HEK293 (cell line): ENCODE measurements at regions not wholly inside any gene's neighbourhood (a gene's known extent, or its start where the extent isn't known, plus 50 kb on each side); places are given as distances from the start of the nearest gene placed in this dataset.

Experiments used
- CTCF ChIA-PET: fragments of 350-600 bp; formaldehyde crosslinking; extraction: SDS; loops from one replicate; lab custom pipeline; 2021; ENCODE audit warnings: antibody characterized with exemption; lab: Yijun Ruan, JAX
- POLR2A ChIA-PET: fragments of 300-600 bp; formaldehyde crosslinking; extraction: SDS; loops from one replicate; lab custom pipeline; 2020; ENCODE audit warnings: antibody characterized with exemption, inconsistent platforms; lab: Yijun Ruan, JAX
- H3K27ac ChIP-seq: fragments of 200-500 bp; sonication (Bioruptor generic); 2 replicates; pipeline ENCODE4 v1.5.1; 2014; ENCODE audit warnings: low read depth, low read length, control low read depth, inconsistent platforms; ENCODE audit errors: extremely low read depth
- H3K36me3 ChIP-seq, 2 experiments: fragments of 200-500 bp in 1 of 2; sonication (Bioruptor generic) in 1 of 2; 1 replicate in 1 of 2; 2 replicates in 1 of 2; pipeline ENCODE4 v1.5.1; 2014 to 2017; ENCODE audit warnings: inconsistent platforms in 2 of 2, low read length in 2 of 2; ENCODE audit not compliant: control insufficient read depth in 2 of 2, insufficient read depth in 1 of 2
- H3K4me1 ChIP-seq: fragments of 200-500 bp; sonication (Bioruptor generic); 2 replicates; pipeline ENCODE4 v1.5.1; 2014; ENCODE audit warnings: mild to moderate bottlenecking, low read length, inconsistent platforms; ENCODE audit not compliant: control insufficient read depth, insufficient read depth
- H3K4me3 ChIP-seq: 2 replicates; pipeline ENCODE4 v1.5.1; 2011; ENCODE audit warnings: low read depth, mild to moderate bottlenecking, control low read depth, low read length, moderate library complexity
- H3K9me3 ChIP-seq: fragments of 200-500 bp; sonication (Bioruptor generic); 2 replicates; pipeline ENCODE4 v1.5.1; 2014; ENCODE audit warnings: low read depth, low read length, inconsistent platforms; ENCODE audit not compliant: control insufficient read depth, insufficient read depth
- EGR2 ChIP-seq: fragments of 450-650 bp; formaldehyde crosslinking; IDR thresholded peaks from 2 replicates; pipeline ENCODE4 v1.5.1; 2016; ENCODE audit warnings: low read depth, missing biosample characterization, missing genetic modification characterization
- GLI2 ChIP-seq: fragments of 450-650 bp; formaldehyde crosslinking; IDR thresholded peaks from 2 replicates; pipeline ENCODE4; 2017; ENCODE audit warnings: missing biosample characterization, missing genetic modification characterization, low read depth, borderline replicate concordance
- OVOL3 ChIP-seq: fragments of 450-650 bp; formaldehyde crosslinking; IDR thresholded peaks from 2 replicates; pipeline ENCODE4 v1.5.1; 2016; ENCODE audit warnings: missing biosample characterization, missing genetic modification characterization
- PRDM1 ChIP-seq: fragments of 450-650 bp; formaldehyde crosslinking; IDR thresholded peaks from 2 replicates; pipeline ENCODE4; 2016; ENCODE audit warnings: missing biosample characterization, missing genetic modification characterization
- SP7 ChIP-seq: fragments of 450-650 bp; formaldehyde crosslinking; IDR thresholded peaks from 2 replicates; pipeline ENCODE4 v1.5.1; 2016; ENCODE audit warnings: missing biosample characterization, missing genetic modification characterization
- ZBTB48 ChIP-seq: fragments of 450-650 bp; formaldehyde crosslinking; IDR thresholded peaks from 2 replicates; pipeline ENCODE4 v1.5.1; 2016; ENCODE audit warnings: missing biosample characterization, missing genetic modification characterization
- ZNF112 ChIP-seq: fragments of 450-650 bp; formaldehyde crosslinking; IDR thresholded peaks from 2 replicates; pipeline ENCODE4 v1.5.0; 2017; ENCODE audit warnings: missing biosample characterization, missing genetic modification characterization
- ZNF114 ChIP-seq: fragments of 450-650 bp; formaldehyde crosslinking; IDR thresholded peaks from 2 replicates; pipeline ENCODE4 v1.5.0; 2017; ENCODE audit warnings: missing biosample characterization, missing genetic modification characterization
- ZNF133 ChIP-seq: fragments of 450-650 bp; formaldehyde crosslinking; IDR thresholded peaks from 2 replicates; pipeline ENCODE4 v1.5.1; 2016; ENCODE audit warnings: missing biosample characterization, missing genetic modification characterization
- ZNF174 ChIP-seq: fragments of 450-650 bp; formaldehyde crosslinking; IDR thresholded peaks from 2 replicates; pipeline ENCODE4 v1.5.0; 2017; ENCODE audit warnings: missing biosample characterization, mild to moderate bottlenecking, missing genetic modification characterization
- ZNF202 ChIP-seq: fragments of 450-650 bp; formaldehyde crosslinking; IDR thresholded peaks from 2 replicates; pipeline ENCODE4 v1.5.1; 2016; ENCODE audit warnings: missing biosample characterization, missing genetic modification characterization, borderline replicate concordance
- ZNF214 ChIP-seq: fragments of 450-650 bp; formaldehyde crosslinking; IDR thresholded peaks from 2 replicates; pipeline ENCODE4 v1.5.1; 2017; ENCODE audit warnings: missing biosample characterization, mild to moderate bottlenecking, missing genetic modification characterization, borderline replicate concordance
- ZNF266 ChIP-seq: fragments of 450-650 bp; formaldehyde crosslinking; IDR thresholded peaks from 2 replicates; pipeline ENCODE4 v1.5.1; 2016; ENCODE audit warnings: missing biosample characterization, missing genetic modification characterization, low read depth
- ZNF311 ChIP-seq: fragments of 450-650 bp; formaldehyde crosslinking; IDR thresholded peaks from 2 replicates; pipeline ENCODE4 v1.5.1; 2017; ENCODE audit warnings: missing biosample characterization, missing genetic modification characterization, borderline replicate concordance
- ZNF335 ChIP-seq: fragments of 450-650 bp; formaldehyde crosslinking; conservative IDR thresholded peaks from 2 replicates; pipeline ENCODE4 v1.5.1; 2016; ENCODE audit warnings: missing biosample characterization, missing genetic modification characterization
- ZNF350 ChIP-seq: fragments of 450-650 bp; formaldehyde crosslinking; IDR thresholded peaks from 2 replicates; pipeline ENCODE4 v1.5.0; 2017; ENCODE audit warnings: missing biosample characterization, mild to moderate bottlenecking, missing genetic modification characterization
- ZNF423 ChIP-seq: fragments of 450-650 bp; formaldehyde crosslinking; IDR thresholded peaks from 2 replicates; pipeline ENCODE4 v1.5.1; 2016; ENCODE audit warnings: missing biosample characterization, missing genetic modification characterization
- ZNF510 ChIP-seq: fragments of 450-650 bp; formaldehyde crosslinking; IDR thresholded peaks from 2 replicates; pipeline ENCODE4 v1.5.1; 2018; ENCODE audit warnings: mild to moderate bottlenecking, missing genetic modification characterization, missing biosample characterization; ENCODE audit not compliant: insufficient replicate concordance
- ZNF585B ChIP-seq: fragments of 450-650 bp; formaldehyde crosslinking; IDR thresholded peaks from 2 replicates; pipeline ENCODE4 v1.5.1; 2016; ENCODE audit warnings: missing biosample characterization, missing genetic modification characterization
- ZNF658 ChIP-seq: fragments of 450-650 bp; formaldehyde crosslinking; IDR thresholded peaks from 2 replicates; pipeline ENCODE4; 2016; ENCODE audit warnings: missing biosample characterization, missing genetic modification characterization
- ZSCAN16 ChIP-seq: fragments of 450-650 bp; formaldehyde crosslinking; IDR thresholded peaks from 2 replicates; pipeline ENCODE4 v1.5.1; 2016; ENCODE audit warnings: missing biosample characterization, missing genetic modification characterization
- TF ChIP-seq, protein P1 (sequence below): fragments of 450-650 bp; formaldehyde crosslinking; IDR thresholded peaks from 2 replicates; pipeline ENCODE4 v1.5.1; 2017; ENCODE audit warnings: missing biosample characterization, missing genetic modification characterization
- TF ChIP-seq, protein P2 (sequence below): fragments of 450-650 bp; formaldehyde crosslinking; IDR thresholded peaks from 2 replicates; pipeline ENCODE4 v1.5.1; 2016; ENCODE audit warnings: missing biosample characterization, missing genetic modification characterization
- TF ChIP-seq, protein P3 (sequence below): fragments of 450-650 bp; formaldehyde crosslinking; IDR thresholded peaks from 2 replicates; pipeline ENCODE4 v1.5.1; 2016; ENCODE audit warnings: missing biosample characterization, missing genetic modification characterization
- TF ChIP-seq, protein P4 (sequence below): fragments of 450-650 bp; formaldehyde crosslinking; IDR thresholded peaks from 2 replicates; pipeline ENCODE4 v1.5.1; 2016; ENCODE audit warnings: missing biosample characterization, missing genetic modification characterization
- TF ChIP-seq, protein P5 (sequence below): fragments of 450-650 bp; formaldehyde crosslinking; IDR thresholded peaks from 2 replicates; pipeline ENCODE4 v1.5.1; 2016; ENCODE audit warnings: missing biosample characterization, missing genetic modification characterization

DNA sequence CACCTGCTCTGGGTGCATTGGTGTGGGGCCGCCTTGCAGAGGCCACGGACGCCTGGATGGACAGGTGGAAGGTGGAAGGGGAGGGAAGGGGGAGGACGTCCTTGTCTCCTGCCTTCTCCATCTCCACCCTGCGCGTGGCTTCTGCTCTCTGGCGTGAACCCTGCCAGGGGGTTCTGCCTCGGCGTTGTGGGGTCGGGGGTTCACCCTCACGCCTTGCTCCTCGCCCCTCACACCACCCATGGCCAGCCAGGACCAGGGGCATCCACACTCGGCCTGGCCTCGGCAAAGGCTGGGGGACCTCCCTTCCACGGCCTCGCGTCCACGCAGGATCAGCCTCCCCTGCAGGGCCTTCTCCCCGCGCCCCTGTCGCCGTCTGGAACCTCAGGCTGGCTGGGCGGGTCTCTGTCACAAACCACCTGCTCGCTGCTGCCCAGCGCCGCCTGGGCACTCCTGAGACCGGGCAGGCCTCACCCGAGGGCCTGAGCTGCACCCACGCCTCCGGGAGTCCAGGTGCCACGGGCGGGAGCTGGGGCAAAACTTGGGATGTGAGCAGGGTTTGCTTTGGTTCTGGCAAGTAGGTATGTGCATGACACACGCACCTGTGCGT lies 655.9 kb downstream of the GALR1 start (continued):
- TF ChIP-seq ZNF214 (tag by site-specific recombination) = no peak
- no peak for TF ChIP-seq PRDM1 (tag by site-specific recombination)
- TF ChIP-seq ZNF585B (tag by site-specific recombination) = no peak
- no peak for TF ChIP-seq ZNF510

DNA sequence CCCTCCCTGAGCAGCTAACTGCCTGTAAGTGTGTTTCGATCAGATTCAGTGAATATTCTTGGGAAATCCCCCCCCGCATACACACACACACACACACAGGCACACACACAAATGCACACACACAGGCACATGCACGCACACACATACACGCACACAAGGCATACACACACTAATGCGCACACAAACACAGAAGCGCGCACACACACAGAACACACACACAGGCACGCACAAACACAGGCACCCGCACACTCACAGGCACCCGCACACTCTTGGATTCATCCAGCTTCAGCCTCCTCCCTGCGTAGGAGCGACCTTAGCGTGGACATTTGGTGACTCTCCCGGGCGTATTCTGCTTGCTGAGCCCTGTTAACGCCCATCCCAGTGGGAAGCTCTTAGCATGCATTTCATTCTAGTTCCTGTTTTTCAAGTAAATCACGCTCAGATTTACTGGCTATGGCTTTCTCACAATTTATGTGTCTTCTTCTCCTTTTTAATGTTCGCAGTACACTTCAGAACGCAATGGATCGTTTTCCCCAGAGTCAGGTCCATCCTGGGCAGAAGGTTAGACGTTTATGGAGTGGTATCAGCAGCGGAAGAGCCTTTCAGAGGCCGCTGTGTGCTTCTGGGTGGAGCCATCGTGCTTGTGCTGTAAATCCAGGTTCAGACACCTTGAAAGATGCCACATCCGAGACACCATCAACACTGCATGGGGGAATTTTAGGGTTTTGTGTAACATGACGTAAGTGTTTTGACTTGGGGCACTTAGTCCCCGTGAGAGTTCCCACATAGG lies 656.6 kb downstream of the GALR1 start:
- Histone ChIP-seq H3K4me1 (no peaks in the 10 kb centered on the region), H3K27ac (no peak overlapping the region), H3K4me3 (no peak overlapping the region), H3K9me3 (no peaks in the 10 kb centered on the region), H3K36me3 (no peaks in the 10 kb centered on the region)
- TF ChIP-seq, protein P1, sequence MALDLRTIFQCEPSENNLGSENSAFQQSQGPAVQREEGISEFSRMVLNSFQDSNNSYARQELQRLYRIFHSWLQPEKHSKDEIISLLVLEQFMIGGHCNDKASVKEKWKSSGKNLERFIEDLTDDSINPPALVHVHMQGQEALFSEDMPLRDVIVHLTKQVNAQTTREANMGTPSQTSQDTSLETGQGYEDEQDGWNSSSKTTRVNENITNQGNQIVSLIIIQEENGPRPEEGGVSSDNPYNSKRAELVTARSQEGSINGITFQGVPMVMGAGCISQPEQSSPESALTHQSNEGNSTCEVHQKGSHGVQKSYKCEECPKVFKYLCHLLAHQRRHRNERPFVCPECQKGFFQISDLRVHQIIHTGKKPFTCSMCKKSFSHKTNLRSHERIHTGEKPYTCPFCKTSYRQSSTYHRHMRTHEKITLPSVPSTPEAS (tag by site-specific recombination) = peak; percentile 85
- TF ChIP-seq EGR2 (tag by site-specific recombination) = no peak
- CTCF ChIA-PET = no interaction called here
- POLR2A ChIA-PET = no interaction called here

DNA sequence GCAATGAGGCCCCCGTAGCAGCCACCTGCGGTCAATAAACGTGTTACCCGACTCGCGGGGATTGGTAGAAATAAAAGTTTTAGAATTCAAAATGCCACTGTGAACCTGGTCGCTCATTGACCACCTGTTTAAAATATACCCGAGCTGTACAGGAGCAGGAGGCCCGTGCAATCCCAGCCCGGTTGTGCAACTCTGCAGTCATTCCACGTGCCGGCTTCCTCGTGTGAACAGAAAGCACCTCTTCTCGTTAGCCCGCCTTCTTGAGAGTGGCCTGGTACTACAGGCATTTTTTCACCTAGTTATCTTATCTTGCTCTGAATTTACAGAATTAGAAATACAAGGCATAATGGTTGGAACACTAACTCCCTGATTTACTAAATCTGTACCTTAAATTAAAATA lies 660.7 kb downstream of the GALR1 start:
- CTCF ChIA-PET = interaction anchor here (0.6 to 1.1 kb wide), 3 partner anchors 11 to 965 kb away, joined by 3 to 4 read pairs (median 3); no protein-coding TSS in a partner anchor

DNA sequence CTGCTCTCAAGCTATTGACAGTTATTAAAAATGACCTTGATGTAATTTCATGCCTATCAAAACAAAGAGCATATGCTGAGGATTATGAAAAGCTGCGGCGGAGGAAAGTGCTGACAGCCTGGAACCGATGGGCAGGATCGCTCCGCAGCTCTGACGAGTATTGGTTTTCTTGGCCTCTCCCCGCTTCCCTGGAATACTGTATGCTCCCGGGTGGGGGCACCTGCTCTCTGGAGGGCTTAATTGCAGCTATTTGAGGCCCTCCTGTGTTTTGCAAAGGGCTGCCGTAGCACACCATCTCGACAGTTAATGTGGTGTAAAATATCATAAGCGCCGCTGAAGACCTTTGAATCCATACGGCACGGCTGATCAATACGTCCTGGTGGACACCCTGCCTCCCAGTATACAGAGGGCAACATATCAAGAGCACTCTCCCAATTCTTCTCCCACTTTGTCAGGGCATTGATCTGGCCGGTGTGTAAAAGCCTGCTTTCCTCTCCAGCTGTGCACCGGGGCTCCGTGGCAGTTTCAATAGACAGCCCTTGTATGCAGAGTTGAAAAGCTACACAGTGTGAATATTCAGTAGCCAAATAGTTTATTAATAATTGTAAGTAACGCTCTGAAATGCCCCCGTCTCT lies 662.4 kb downstream of the GALR1 start:
- CTCF ChIA-PET = interaction anchor here (0.7 to 1.7 kb wide), 2 partner anchors 147 to 198 kb away, joined by 3 to 4 read pairs; no protein-coding TSS in a partner anchor
- TF ChIP-seq ZNF266 (tag by site-specific recombination) = no peak
- no peak for TF ChIP-seq ZNF202 (tag by site-specific recombination)
- TF ChIP-seq, protein P2, sequence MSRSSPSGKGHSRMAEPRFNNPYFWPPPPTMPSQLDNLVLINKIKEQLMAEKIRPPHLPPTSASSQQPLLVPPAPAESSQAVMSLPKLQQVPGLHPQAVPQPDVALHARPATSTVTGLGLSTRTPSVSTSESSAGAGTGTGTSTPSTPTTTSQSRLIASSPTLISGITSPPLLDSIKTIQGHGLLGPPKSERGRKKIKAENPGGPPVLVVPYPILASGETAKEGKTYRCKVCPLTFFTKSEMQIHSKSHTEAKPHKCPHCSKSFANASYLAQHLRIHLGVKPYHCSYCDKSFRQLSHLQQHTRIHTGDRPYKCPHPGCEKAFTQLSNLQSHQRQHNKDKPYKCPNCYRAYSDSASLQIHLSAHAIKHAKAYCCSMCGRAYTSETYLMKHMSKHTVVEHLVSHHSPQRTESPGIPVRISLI (tag by site-specific recombination) = no peak
- TF ChIP-seq, protein P3, sequence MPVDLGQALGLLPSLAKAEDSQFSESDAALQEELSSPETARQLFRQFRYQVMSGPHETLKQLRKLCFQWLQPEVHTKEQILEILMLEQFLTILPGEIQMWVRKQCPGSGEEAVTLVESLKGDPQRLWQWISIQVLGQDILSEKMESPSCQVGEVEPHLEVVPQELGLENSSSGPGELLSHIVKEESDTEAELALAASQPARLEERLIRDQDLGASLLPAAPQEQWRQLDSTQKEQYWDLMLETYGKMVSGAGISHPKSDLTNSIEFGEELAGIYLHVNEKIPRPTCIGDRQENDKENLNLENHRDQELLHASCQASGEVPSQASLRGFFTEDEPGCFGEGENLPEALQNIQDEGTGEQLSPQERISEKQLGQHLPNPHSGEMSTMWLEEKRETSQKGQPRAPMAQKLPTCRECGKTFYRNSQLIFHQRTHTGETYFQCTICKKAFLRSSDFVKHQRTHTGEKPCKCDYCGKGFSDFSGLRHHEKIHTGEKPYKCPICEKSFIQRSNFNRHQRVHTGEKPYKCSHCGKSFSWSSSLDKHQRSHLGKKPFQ = no peak
- TF ChIP-seq ZNF335 (tag by site-specific recombination) = no peak
- TF ChIP-seq ZNF311 (tag by site-specific recombination) = no peak
- no peak for TF ChIP-seq ZBTB48 (tag by site-specific recombination)
- TF ChIP-seq ZNF350 (tag by site-specific recombination) = no peak

More for the DNA sequence above, 660.7 kb downstream of the GALR1 start:
- TF ChIP-seq OVOL3 = no peak
- TF ChIP-seq ZNF658 (tag by site-specific recombination) = no peak
- TF ChIP-seq, protein P4, sequence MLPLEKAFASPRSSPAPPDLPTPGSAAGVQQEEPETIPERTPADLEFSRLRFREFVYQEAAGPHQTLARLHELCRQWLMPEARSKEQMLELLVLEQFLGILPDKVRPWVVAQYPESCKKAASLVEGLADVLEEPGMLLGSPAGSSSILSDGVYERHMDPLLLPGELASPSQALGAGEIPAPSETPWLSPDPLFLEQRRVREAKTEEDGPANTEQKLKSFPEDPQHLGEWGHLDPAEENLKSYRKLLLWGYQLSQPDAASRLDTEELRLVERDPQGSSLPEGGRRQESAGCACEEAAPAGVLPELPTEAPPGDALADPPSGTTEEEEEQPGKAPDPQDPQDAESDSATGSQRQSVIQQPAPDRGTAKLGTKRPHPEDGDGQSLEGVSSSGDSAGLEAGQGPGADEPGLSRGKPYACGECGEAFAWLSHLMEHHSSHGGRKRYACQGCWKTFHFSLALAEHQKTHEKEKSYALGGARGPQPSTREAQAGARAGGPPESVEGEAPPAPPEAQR (tag by site-specific recombination) = no peak
- TF ChIP-seq, protein P5, sequence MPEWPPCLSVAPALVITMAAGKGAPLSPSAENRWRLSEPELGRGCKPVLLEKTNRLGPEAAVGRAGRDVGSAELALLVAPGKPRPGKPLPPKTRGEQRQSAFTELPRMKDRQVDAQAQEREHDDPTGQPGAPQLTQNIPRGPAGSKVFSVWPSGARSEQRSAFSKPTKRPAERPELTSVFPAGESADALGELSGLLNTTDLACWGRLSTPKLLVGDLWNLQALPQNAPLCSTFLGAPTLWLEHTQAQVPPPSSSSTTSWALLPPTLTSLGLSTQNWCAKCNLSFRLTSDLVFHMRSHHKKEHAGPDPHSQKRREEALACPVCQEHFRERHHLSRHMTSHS (tag by site-specific recombination) = no peak
- TF ChIP-seq ZNF112 (tag by site-specific recombination) = no peak
- no peak for TF ChIP-seq ZNF423 (tag by site-specific recombination)
- no peak for TF ChIP-seq ZNF133 (tag by site-specific recombination)
- TF ChIP-seq ZSCAN16 (tag by site-specific recombination) = no peak
- no peak for TF ChIP-seq SP7
- TF ChIP-seq ZNF174 (tag by site-specific recombination) = no peak
- TF ChIP-seq ZNF114 (tag by site-specific recombination) = no peak
- TF ChIP-seq GLI2 (tag by site-specific recombination) = no peak
- Histone ChIP-seq H3K27ac (no peak overlapping the region), H3K9me3 (no peaks in the 10 kb centered on the region), H3K36me3 (no peaks in the 10 kb centered on the region), H3K4me3 (no peak overlapping the region), H3K4me1 (no peaks in the 10 kb centered on the region)
- POLR2A ChIA-PET = no interaction called here

More for the DNA sequence above, 662.4 kb downstream of the GALR1 start:
- Histone ChIP-seq H3K9me3 (no peaks in the 10 kb centered on the region), H3K4me3 (no peak overlapping the region), H3K27ac (no peak overlapping the region), H3K4me1 (0 out of 2 replicates have a peak, but pooled peaks cover 2% of the 10 kb centered on the region), H3K36me3 (no peaks in the 10 kb centered on the region)
- POLR2A ChIA-PET = no interaction called here
